ENCODE measurements at regions not wholly inside any gene's neighbourhood (a gene's known extent, or its start where the extent isn't known, plus 50 kb on each side); places are given as distances from the start of the nearest gene placed in this dataset.

DNA sequence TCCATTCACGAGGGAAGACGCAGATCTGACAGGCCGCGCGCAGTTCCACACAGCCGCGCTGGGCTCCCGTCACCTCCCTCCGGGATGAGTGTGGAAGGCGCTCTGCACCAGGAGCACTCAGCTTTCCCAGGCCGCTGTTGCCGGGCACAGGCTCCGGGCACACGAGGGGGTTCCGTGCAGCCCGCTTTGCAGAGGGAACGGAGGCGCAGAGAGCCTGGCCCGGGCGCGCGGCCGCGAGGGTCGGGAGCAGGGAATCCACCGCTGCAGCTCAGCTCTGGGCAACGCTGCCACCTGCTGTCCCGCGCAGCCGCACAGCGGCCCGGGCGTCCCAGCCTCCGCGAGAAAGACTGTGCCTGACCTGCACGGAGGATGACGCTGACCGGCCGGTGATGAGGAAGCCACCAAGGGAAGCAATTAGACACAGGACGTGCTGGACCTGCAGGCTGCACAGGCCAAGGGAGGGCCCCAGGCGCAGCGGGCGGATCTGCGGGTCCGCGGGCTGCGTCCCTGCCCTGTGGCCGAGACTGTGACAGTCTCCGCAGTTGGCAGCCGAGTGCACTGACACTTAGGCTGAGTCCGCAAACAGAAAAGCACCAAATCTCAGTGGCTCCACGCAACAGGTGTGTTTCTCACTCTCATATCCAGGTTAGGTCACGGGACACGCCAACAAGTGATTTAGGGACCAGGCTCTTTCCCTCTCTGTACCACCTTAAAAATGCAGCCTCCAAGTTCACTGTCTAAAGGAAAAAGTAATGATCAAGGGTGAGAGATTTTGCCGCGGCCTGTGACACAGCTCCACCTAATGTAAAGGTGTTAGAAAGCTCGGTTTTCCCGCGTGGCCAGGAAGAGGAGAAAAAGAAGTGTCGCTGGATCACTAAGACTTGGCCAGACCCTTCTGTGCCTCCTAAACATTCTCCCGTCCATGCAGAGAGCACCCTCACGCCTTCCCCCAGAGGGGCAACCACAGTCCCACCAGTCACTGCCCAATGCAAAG, 94.5 kb downstream of the SEC61G start (continued):
- 0 out of 2 replicates have a peak, but pooled peaks have one; percentile 32 for TF ChIP-seq ZFP90 (CRISPR knock-in tag; IDR thresholded peaks at IDR 0.05; ENCODE audit: borderline replicate concordance)
- TF ChIP-seq ZNF414 (CRISPR knock-in tag; IDR thresholded peaks at IDR 0.05): no peak
- 0 out of 2 replicates have a peak, but pooled peaks have one; percentile 27 for TF ChIP-seq ARHGAP35 (CRISPR knock-in tag; IDR thresholded peaks at IDR 0.05; ENCODE audit: borderline replicate concordance)
- TF ChIP-seq AGO1 (IDR thresholded peaks at IDR 0.05; ENCODE audit: low read depth, low read length, poor library complexity, severe bottlenecking): no peak
- TF ChIP-seq RXRB (CRISPR knock-in tag; IDR thresholded peaks at IDR 0.05; ENCODE audit: borderline replicate concordance): no peak
- TF ChIP-seq, protein P1, sequence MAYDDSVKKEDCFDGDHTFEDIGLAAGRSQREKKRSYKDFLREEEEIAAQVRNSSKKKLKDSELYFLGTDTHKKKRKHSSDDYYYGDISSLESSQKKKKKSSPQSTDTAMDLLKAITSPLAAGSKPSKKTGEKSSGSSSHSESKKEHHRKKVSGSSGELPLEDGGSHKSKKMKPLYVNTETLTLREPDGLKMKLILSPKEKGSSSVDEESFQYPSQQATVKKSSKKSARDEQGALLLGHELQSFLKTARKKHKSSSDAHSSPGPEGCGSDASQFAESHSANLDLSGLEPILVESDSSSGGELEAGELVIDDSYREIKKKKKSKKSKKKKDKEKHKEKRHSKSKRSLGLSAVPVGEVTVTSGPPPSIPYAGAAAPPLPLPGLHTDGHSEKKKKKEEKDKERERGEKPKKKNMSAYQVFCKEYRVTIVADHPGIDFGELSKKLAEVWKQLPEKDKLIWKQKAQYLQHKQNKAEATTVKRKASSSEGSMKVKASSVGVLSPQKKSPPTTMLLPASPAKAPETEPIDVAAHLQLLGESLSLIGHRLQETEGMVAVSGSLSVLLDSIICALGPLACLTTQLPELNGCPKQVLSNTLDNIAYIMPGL (CRISPR knock-in tag; IDR thresholded peaks at IDR 0.05; ENCODE audit: borderline replicate concordance in 1 of 2, low read depth in 1 of 2): peak; percentile 22 to 61; a peak in 3 of 4 replicates
- no peak for TF ChIP-seq HOXA5 (CRISPR knock-in tag; IDR thresholded peaks at IDR 0.05)
- TF ChIP-seq, protein P2, sequence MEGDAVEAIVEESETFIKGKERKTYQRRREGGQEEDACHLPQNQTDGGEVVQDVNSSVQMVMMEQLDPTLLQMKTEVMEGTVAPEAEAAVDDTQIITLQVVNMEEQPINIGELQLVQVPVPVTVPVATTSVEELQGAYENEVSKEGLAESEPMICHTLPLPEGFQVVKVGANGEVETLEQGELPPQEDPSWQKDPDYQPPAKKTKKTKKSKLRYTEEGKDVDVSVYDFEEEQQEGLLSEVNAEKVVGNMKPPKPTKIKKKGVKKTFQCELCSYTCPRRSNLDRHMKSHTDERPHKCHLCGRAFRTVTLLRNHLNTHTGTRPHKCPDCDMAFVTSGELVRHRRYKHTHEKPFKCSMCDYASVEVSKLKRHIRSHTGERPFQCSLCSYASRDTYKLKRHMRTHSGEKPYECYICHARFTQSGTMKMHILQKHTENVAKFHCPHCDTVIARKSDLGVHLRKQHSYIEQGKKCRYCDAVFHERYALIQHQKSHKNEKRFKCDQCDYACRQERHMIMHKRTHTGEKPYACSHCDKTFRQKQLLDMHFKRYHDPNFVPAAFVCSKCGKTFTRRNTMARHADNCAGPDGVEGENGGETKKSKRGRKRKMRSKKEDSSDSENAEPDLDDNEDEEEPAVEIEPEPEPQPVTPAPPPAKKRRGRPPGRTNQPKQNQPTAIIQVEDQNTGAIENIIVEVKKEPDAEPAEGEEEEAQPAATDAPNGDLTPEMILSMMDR (CRISPR knock-in tag; IDR thresholded peaks at IDR 0.05): peak; percentile 94
- TF ChIP-seq TMF1 (CRISPR knock-in tag; IDR thresholded peaks at IDR 0.05; ENCODE audit: low read depth): no peak; the same call in none of the 2 replicates
- 0 out of 2 replicates have a peak, but pooled peaks have one; percentile 24 for TF ChIP-seq TBX2 (CRISPR knock-in tag; IDR thresholded peaks at IDR 0.05; ENCODE audit: borderline replicate concordance)
- no peak for TF ChIP-seq KDM6A (CRISPR knock-in tag; IDR thresholded peaks at IDR 0.05; ENCODE audit: low read depth)
- TF ChIP-seq IKZF4 (CRISPR knock-in tag; IDR thresholded peaks at IDR 0.05; ENCODE audit: borderline replicate concordance, low read depth, not compliant biosample characterization): no peak
- TF ChIP-seq MYPOP (CRISPR knock-in tag; IDR thresholded peaks at IDR 0.05): peak; percentile 80; the same call in 1 of the 2 replicates
- 0 out of 2 replicates have a peak, but pooled peaks have one; percentile 66 for TF ChIP-seq ZNF567 (CRISPR knock-in tag; IDR thresholded peaks at IDR 0.05; ENCODE audit: borderline replicate concordance)
- no peak for TF ChIP-seq WIZ (CRISPR knock-in tag; IDR thresholded peaks at IDR 0.05)
- TF ChIP-seq, protein P3, sequence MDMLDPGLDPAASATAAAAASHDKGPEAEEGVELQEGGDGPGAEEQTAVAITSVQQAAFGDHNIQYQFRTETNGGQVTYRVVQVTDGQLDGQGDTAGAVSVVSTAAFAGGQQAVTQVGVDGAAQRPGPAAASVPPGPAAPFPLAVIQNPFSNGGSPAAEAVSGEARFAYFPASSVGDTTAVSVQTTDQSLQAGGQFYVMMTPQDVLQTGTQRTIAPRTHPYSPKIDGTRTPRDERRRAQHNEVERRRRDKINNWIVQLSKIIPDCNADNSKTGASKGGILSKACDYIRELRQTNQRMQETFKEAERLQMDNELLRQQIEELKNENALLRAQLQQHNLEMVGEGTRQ (IDR thresholded peaks at IDR 0.05; ENCODE audit: low read depth, low read length): no peak
- TF ChIP-seq, protein P3 (CRISPR knock-in tag; IDR thresholded peaks at IDR 0.05; ENCODE audit: borderline replicate concordance): no peak
- TF ChIP-seq MAZ (IDR thresholded peaks at IDR 0.05; ENCODE audit: borderline replicate concordance, low read depth, low read length): no peak
- TF ChIP-seq MAZ (CRISPR knock-in tag; IDR thresholded peaks at IDR 0.05; ENCODE audit: low read depth): peak; percentile 40; the same call in 1 of the 2 replicates
- TF ChIP-seq CEBPG (CRISPR knock-in tag; IDR thresholded peaks at IDR 0.05): peak; percentile 15; the same call in 1 of the 2 replicates

Measured in HepG2 (cell line).